ENCODE measurements at regions not wholly inside any gene's neighbourhood (a gene's known extent, or its start where the extent isn't known, plus 50 kb on each side); places are given as distances from the start of the nearest gene placed in this dataset.

DNA sequence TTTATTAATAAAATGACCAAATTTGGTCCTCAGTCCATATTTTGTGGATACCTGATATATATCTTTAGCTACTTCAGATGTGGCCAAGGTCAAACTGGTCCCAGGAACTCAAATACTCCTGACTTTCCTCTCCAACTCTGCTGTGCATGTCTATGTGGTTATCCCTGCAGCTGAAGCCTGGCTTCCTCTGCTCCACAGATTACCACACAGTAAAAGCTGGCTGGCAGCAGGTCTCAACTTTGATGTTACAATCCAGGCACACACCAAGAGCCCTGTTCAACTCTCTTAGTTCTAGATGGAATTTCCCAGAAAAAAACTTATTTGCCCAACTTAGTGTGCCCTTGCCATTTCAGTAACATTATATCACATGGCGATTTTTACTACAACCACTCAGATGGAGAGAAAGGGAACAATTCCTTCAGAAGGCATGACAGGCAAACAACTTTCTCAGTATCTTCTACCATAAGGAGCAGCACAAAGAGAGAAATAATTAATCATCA is 479.5 kb downstream of the PLPP3 start (continued):
- TF ChIP-seq, protein P1, sequence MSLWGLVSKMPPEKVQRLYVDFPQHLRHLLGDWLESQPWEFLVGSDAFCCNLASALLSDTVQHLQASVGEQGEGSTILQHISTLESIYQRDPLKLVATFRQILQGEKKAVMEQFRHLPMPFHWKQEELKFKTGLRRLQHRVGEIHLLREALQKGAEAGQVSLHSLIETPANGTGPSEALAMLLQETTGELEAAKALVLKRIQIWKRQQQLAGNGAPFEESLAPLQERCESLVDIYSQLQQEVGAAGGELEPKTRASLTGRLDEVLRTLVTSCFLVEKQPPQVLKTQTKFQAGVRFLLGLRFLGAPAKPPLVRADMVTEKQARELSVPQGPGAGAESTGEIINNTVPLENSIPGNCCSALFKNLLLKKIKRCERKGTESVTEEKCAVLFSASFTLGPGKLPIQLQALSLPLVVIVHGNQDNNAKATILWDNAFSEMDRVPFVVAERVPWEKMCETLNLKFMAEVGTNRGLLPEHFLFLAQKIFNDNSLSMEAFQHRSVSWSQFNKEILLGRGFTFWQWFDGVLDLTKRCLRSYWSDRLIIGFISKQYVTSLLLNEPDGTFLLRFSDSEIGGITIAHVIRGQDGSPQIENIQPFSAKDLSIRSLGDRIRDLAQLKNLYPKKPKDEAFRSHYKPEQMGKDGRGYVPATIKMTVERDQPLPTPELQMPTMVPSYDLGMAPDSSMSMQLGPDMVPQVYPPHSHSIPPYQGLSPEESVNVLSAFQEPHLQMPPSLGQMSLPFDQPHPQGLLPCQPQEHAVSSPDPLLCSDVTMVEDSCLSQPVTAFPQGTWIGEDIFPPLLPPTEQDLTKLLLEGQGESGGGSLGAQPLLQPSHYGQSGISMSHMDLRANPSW (CRISPR knock-in tag; conservative IDR thresholded peaks at IDR 0.05; ENCODE audit: low read depth) = no peak

DNA sequence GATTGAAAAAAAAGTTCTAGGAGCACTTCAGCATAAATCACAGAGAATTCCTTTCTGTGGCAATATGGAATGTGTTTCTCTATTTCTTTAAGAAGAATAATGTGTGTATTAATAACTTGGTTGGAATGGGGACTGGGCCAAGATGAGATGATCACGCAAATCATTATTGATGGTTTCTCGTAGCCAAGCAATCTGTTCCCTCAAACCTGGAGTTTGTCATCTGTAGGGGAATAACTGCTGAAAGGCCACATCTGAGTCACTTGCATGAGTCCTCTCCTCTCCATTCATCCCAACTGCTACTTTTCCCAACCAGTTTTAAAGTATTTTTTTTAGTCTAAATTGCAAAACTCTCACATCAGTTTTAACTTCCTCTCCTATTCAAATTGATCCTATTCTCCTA is 480.4 kb downstream of the PLPP3 start:
- ChIA-PET CTCF (no interaction called here), POLR2A (no interaction called here)
- Mint-ChIP-seq H3K9me3 (peaks cover 13% of the 10 kb centered on the region), H3K4me3 (no peak overlapping the region), H3K4me1 (0 out of 2 replicates have a peak, but pooled peaks cover 3% of the 10 kb centered on the region), H3K27me3 (ENCODE audit: low read depth) (no peaks in the 10 kb centered on the region), H3K27ac (no peak overlapping the region), H3K36me3 (peaks cover under 1% of the 10 kb centered on the region; the same call in 1 of the 2 replicates)
- DNase-seq (ENCODE audit: low spot score) = no peak
- TF ChIP-seq, protein P2, sequence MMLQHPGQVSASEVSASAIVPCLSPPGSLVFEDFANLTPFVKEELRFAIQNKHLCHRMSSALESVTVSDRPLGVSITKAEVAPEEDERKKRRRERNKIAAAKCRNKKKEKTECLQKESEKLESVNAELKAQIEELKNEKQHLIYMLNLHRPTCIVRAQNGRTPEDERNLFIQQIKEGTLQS (CRISPR knock-in tag; conservative IDR thresholded peaks at IDR 0.05) = no peak
- TF ChIP-seq, protein P3, sequence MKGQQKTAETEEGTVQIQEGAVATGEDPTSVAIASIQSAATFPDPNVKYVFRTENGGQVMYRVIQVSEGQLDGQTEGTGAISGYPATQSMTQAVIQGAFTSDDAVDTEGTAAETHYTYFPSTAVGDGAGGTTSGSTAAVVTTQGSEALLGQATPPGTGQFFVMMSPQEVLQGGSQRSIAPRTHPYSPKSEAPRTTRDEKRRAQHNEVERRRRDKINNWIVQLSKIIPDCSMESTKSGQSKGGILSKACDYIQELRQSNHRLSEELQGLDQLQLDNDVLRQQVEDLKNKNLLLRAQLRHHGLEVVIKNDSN (CRISPR knock-in tag; IDR thresholded peaks at IDR 0.05) = no peak
- TF ChIP-seq, protein P4, sequence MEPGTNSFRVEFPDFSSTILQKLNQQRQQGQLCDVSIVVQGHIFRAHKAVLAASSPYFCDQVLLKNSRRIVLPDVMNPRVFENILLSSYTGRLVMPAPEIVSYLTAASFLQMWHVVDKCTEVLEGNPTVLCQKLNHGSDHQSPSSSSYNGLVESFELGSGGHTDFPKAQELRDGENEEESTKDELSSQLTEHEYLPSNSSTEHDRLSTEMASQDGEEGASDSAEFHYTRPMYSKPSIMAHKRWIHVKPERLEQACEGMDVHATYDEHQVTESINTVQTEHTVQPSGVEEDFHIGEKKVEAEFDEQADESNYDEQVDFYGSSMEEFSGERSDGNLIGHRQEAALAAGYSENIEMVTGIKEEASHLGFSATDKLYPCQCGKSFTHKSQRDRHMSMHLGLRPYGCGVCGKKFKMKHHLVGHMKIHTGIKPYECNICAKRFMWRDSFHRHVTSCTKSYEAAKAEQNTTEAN (CRISPR knock-in tag; IDR thresholded peaks at IDR 0.05) = no peak
- TF ChIP-seq, protein P5, sequence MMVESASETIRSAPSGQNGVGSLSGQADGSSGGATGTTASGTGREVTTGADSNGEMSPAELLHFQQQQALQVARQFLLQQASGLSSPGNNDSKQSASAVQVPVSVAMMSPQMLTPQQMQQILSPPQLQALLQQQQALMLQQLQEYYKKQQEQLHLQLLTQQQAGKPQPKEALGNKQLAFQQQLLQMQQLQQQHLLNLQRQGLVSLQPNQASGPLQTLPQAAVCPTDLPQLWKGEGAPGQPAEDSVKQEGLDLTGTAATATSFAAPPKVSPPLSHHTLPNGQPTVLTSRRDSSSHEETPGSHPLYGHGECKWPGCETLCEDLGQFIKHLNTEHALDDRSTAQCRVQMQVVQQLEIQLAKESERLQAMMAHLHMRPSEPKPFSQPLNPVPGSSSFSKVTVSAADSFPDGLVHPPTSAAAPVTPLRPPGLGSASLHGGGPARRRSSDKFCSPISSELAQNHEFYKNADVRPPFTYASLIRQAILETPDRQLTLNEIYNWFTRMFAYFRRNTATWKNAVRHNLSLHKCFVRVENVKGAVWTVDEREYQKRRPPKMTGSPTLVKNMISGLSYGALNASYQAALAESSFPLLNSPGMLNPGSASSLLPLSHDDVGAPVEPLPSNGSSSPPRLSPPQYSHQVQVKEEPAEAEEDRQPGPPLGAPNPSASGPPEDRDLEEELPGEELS (CRISPR knock-in tag; IDR thresholded peaks at IDR 0.05) = no peak
- no peak for TF ChIP-seq SP1 (CRISPR knock-in tag; conservative IDR thresholded peaks at IDR 0.05)
- TF ChIP-seq SMAD4 (CRISPR knock-in tag; IDR thresholded peaks at IDR 0.05) = no peak
- no peak for TF ChIP-seq NR1H2 (CRISPR knock-in tag; IDR thresholded peaks at IDR 0.05)
- TF ChIP-seq, protein P6, sequence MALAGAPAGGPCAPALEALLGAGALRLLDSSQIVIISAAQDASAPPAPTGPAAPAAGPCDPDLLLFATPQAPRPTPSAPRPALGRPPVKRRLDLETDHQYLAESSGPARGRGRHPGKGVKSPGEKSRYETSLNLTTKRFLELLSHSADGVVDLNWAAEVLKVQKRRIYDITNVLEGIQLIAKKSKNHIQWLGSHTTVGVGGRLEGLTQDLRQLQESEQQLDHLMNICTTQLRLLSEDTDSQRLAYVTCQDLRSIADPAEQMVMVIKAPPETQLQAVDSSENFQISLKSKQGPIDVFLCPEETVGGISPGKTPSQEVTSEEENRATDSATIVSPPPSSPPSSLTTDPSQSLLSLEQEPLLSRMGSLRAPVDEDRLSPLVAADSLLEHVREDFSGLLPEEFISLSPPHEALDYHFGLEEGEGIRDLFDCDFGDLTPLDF (CRISPR knock-in tag; IDR thresholded peaks at IDR 0.05) = no peak
- TF ChIP-seq TP53 (CRISPR knock-in tag; IDR thresholded peaks at IDR 0.05) = no peak
- no peak for TF ChIP-seq SMAD3 (CRISPR knock-in tag; IDR thresholded peaks at IDR 0.05; ENCODE audit: borderline replicate concordance)
- TF ChIP-seq, protein P7, sequence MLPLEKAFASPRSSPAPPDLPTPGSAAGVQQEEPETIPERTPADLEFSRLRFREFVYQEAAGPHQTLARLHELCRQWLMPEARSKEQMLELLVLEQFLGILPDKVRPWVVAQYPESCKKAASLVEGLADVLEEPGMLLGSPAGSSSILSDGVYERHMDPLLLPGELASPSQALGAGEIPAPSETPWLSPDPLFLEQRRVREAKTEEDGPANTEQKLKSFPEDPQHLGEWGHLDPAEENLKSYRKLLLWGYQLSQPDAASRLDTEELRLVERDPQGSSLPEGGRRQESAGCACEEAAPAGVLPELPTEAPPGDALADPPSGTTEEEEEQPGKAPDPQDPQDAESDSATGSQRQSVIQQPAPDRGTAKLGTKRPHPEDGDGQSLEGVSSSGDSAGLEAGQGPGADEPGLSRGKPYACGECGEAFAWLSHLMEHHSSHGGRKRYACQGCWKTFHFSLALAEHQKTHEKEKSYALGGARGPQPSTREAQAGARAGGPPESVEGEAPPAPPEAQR (CRISPR knock-in tag; IDR thresholded peaks at IDR 0.05) = no peak
- TF ChIP-seq ZNF317 (CRISPR knock-in tag; IDR thresholded peaks at IDR 0.05; ENCODE audit: borderline replicate concordance, low read depth) = no peak
- TF ChIP-seq ZNF423 (CRISPR knock-in tag; IDR thresholded peaks at IDR 0.05) = no peak
- no peak for ATAC-seq
